K562 (cell line): ENCODE measurements at regions not wholly inside any gene's neighbourhood (a gene's known extent, or its start where the extent isn't known, plus 50 kb on each side); places are given as distances from the start of the nearest gene placed in this dataset.

Source experiments
- ATAC-seq: fragments of 200-7000 bp; cut with Tn5 transposase; 3 replicates; pipeline ENCODE4 v1.9.1; 2020; ENCODE audit warnings: moderate library complexity
- BruUV-seq: library from RNA; stranded (reverse); fragments of 400-500 nt; replicated peaks from 2 replicates; lab custom pipeline; 2021; lab: Mats Ljungman, UMichigan
- CTCF ChIA-PET: fragments of 300-600 bp; formaldehyde crosslinking; extraction: SDS; loops from one replicate; lab custom pipeline; 2021; ENCODE audit warnings: low intra/inter-chr PET ratio; lab: Yijun Ruan, JAX
- POLR2A ChIA-PET: fragments of 300-600, 350-650 bp; sonication (Branson Sonifier 250); formaldehyde crosslinking; extraction: SDS; loops from one replicate; lab custom pipeline; 2021; ENCODE audit warnings: antibody characterized with exemption, inconsistent platforms; lab: Yijun Ruan, JAX
- DNase-seq, 4 experiments: peaks; one replicate each; pipeline versions ENCODE4 v3.0.0 to v3.0.0-alpha.2; 2011 to 2018; ENCODE audit warnings: low spot score in 3 of 4, mixed read lengths in 3 of 4; ENCODE audit errors: extremely low read depth in 1 of 4
- FAIRE-seq: peaks from 2 replicates; lab custom pipeline; 2011; peaks lifted over from hg19 to GRCh38; lab: Jason Lieb, UNC
- H2AFZ ChIP-seq: 2 replicates; pipeline ENCODE4 v1.6.0; 2011; ENCODE audit warnings: low read depth, low read length, control low read depth, inconsistent platforms
- H3K27ac ChIP-seq: fragments of 200-600 bp; 3 replicates; pipeline ENCODE4 v1.8.0; 2011; ENCODE audit warnings: low read depth, mild to moderate bottlenecking, control low read depth, inconsistent platforms, low read length, moderate library complexity, mixed read lengths; ENCODE audit errors: extremely low read depth
- H3K27me3 ChIP-seq, 2 experiments: fragments of 300-600 bp in 1 of 2; 2 replicates in 1 of 2; 3 replicates in 1 of 2; pipeline versions ENCODE4 v1.6.0 to v1.8.0; 2011; ENCODE audit warnings: inconsistent platforms in 2 of 2, low read length in 2 of 2, mild to moderate bottlenecking in 1 of 2, mixed read lengths in 1 of 2, moderate library complexity in 1 of 2; ENCODE audit not compliant: control insufficient read depth in 2 of 2, insufficient read depth in 2 of 2
- H3K36me3 ChIP-seq: fragments of 300-600 bp; 3 replicates; pipeline ENCODE4 v1.8.0; 2011; ENCODE audit warnings: mild to moderate bottlenecking, low read length, inconsistent platforms; ENCODE audit not compliant: control insufficient read depth, insufficient read depth
- H3K4me1 ChIP-seq, 2 experiments: fragments of 200-600 bp in 1 of 2; replicated peaks in 1 of 2; 2 replicates in 1 of 2; 3 replicates in 1 of 2; pipeline versions ENCODE4 v1.5.1 to v1.8.0; 2011; ENCODE audit warnings: inconsistent platforms in 2 of 2, low read length in 2 of 2, mild to moderate bottlenecking in 1 of 2, mixed read lengths in 1 of 2, moderate library complexity in 1 of 2; ENCODE audit not compliant: control insufficient read depth in 2 of 2, insufficient read depth in 2 of 2
- H3K4me2 ChIP-seq: 2 replicates; pipeline ENCODE4 v1.6.1; 2011; ENCODE audit warnings: low read length, control low read depth, inconsistent platforms, mixed read lengths; ENCODE audit not compliant: insufficient read depth
- H3K4me3 ChIP-seq: fragments of 200-600 bp; sonication (generic), shearing (Covaris generic); 2 replicates; pipeline ENCODE4 v1.5.1; 2016; ENCODE audit warnings: control low read depth, inconsistent platforms
- H3K79me2 ChIP-seq: fragments of 200-600 bp; 3 replicates; pipeline ENCODE4 v1.8.0; 2011; ENCODE audit warnings: low read length, inconsistent platforms; ENCODE audit not compliant: control insufficient read depth, insufficient read depth
- H3K9ac ChIP-seq, 2 experiments: 2 replicates each; pipeline versions ENCODE4 v1.6.0 to v1.6.1; 2011; ENCODE audit warnings: low read depth in 2 of 2, low read length in 2 of 2, control low read depth in 1 of 2, inconsistent platforms in 1 of 2, mild to moderate bottlenecking in 1 of 2, mixed read lengths in 1 of 2; ENCODE audit not compliant: insufficient read depth in 1 of 2
- H3K9me1 ChIP-seq: one replicate; pipeline ENCODE4 v1.6.0; 2011; ENCODE audit warnings: inconsistent platforms, mild to moderate bottlenecking, low read length, moderate library complexity; ENCODE audit not compliant: control insufficient read depth, insufficient read depth
- H3K9me3 ChIP-seq: replicated peaks from 2 replicates; pipeline ENCODE4 v1.5.1; 2011; ENCODE audit warnings: low read depth, low read length, inconsistent platforms; ENCODE audit not compliant: control insufficient read depth, insufficient read depth
- H4K20me1 ChIP-seq: replicated peaks from 2 replicates; pipeline ENCODE4 v1.6.1; 2011; ENCODE audit warnings: low read length, inconsistent platforms, mixed read lengths; ENCODE audit not compliant: control insufficient read depth, insufficient read depth
- CTCF ChIP-seq, 3 experiments: IDR thresholded peaks in 2 of 3; conservative IDR thresholded peaks in 1 of 3; 2 replicates each; pipeline ENCODE4 v1.5.1; 2011 to 2012; ENCODE audit warnings: low read length in 3 of 3, mild to moderate bottlenecking in 3 of 3, control low read depth in 2 of 3, improper control_type of control experiment in 1 of 3, inconsistent platforms in 1 of 3, low read depth in 1 of 3, mixed read lengths in 1 of 3, moderate library complexity in 1 of 3; ENCODE audit not compliant: insufficient read depth in 2 of 3
- E2F3 ChIP-seq: fragments of 250-450 bp; sonication (Bioruptor Pico); IDR thresholded peaks from 2 replicates; pipeline ENCODE4 v1.4.0; 2020; ENCODE audit warnings: mild to moderate bottlenecking
- ELK1 ChIP-seq: sonication (generic); formaldehyde crosslinking; IDR thresholded peaks from 2 replicates; pipeline ENCODE4 v1.8.1; 2022; ENCODE audit warnings: missing genetic modification reagents
- GATA2 ChIP-seq: sonication (generic); formaldehyde crosslinking; IDR thresholded peaks from 2 replicates; pipeline ENCODE4 v1.4.0; 2020; ENCODE audit warnings: mild to moderate bottlenecking, missing genetic modification reagents
- HDGF ChIP-seq: fragments of 450-650 bp; IDR thresholded peaks from 2 replicates; pipeline ENCODE4 v1.6.1; 2016
- POU5F1 ChIP-seq: fragments of 150-350 bp; IDR thresholded peaks from 2 replicates; pipeline ENCODE4 v1.6.1; 2014; ENCODE audit warnings: borderline replicate concordance, low read length, low read depth, mild to moderate bottlenecking; ENCODE audit not compliant: partially characterized antibody
- WGBS: fragments of 100-300 bp; shearing (Covaris generic); methylation state at CpG from one replicate; pipeline ENCODE4 v1.1.6; 2016; ENCODE audit warnings: low coverage, mixed read lengths; ENCODE audit not compliant: insufficient coverage; ENCODE audit errors: missing lambda C conversion rate; 5-methylcytosine and 5-hydroxymethylcytosine counted together
- in situ Hi-C: fragments of 300-500 bp; cut with MboI; formaldehyde crosslinking; loops from 4 replicates; pipeline ENCODE4 v1.15.0; 2018; ENCODE audit warnings: inconsistent platforms, mixed read lengths
- intact Hi-C: fragments of 100-400 bp; cut with micrococcal nuclease; formaldehyde crosslinking; loops from 2 replicates; pipeline ENCODE4 v1.14.2; 2022

- H3K9me1 ChIP-seq = no peaks in the 10 kb centered on the region
- H4K20me1 ChIP-seq = peaks cover 7% of the 10 kb centered on the region
- ChIA-PET CTCF (no interaction called here), POLR2A (no interaction called here)
- TF ChIP-seq E2F3 (CRISPR knock-in tag) = no peak
- TF ChIP-seq ELK1 (CRISPR knock-in tag) = no peak
- no peak for TF ChIP-seq HDGF
- peaks cover 8 to 17% of the 10 kb centered on the region in 2 experiments for H3K27me3 ChIP-seq
- WGBS = 0% methylated on average over 3 of the region's 3 CpGs
- intact Hi-C loops = no loop called here
- H3K79me2 ChIP-seq = no peaks in the 10 kb centered on the region
- no peak overlapping the region for H3K27ac ChIP-seq
- no peak overlapping the region for H3K9ac ChIP-seq
- H3K4me3 ChIP-seq = no peak overlapping the region
- in situ Hi-C loops = no loop called here
- H3K4me2 ChIP-seq = no peak overlapping the region
- no peak for FAIRE-seq
- H3K36me3 ChIP-seq = no peaks in the 10 kb centered on the region
- H3K4me1 ChIP-seq = no peaks in the 10 kb centered on the region
- no peak overlapping the region for H2AFZ ChIP-seq
- BruUV-seq = no TSS peak
- no peaks in the 10 kb centered on the region for H3K9me3 ChIP-seq
- no peak for DNase-seq
- no peak for ATAC-seq
Observed at GRCh38 chr1:36613721-36614120, 131.0 kb upstream of the CSF3R start.

GRCh38 chr1:36612881-36613280, 130.2 kb upstream of the CSF3R start:
- ATAC-seq (peak; percentile 47; the same call in 2 of the 3 replicates), FAIRE-seq (no peak)
- CTCF ChIA-PET = no interaction called here
- no peak overlapping the region for H3K27ac ChIP-seq
- H3K36me3 ChIP-seq = no peaks in the 10 kb centered on the region
- H3K4me3 ChIP-seq = no peak overlapping the region
- no peaks in the 10 kb centered on the region for H3K9me1 ChIP-seq
- no peaks in the 10 kb centered on the region for H3K79me2 ChIP-seq
- H3K9me3 ChIP-seq = no peaks in the 10 kb centered on the region
- intact Hi-C loops = no loop called here
- H2AFZ ChIP-seq = no peak overlapping the region
- H3K4me2 ChIP-seq = no peak overlapping the region
- peaks cover 7% of the 10 kb centered on the region for H4K20me1 ChIP-seq
- BruUV-seq = no TSS peak
- H3K27me3 ChIP-seq = peaks cover 4 to 17% of the 10 kb centered on the region in 2 experiments; a peak in 4 of 5 replicates
- no peak for TF ChIP-seq GATA2 (CRISPR knock-in tag)
- TF ChIP-seq POU5F1 = no peak
- TF ChIP-seq CTCF (IDR thresholded peaks at IDR 0.05 in 2 of 3, conservative IDR thresholded peaks at IDR 0.05 in 1 of 3; ENCODE audit: insufficient read depth in 2 of 3, low read depth in 1 of 3, low read length in 3 of 3) = peak in 2 of 3 experiments; percentile 13 to 33; a peak in 2 of 6 replicates
- TF ChIP-seq, all 486 proteins: peak for 1
- in situ Hi-C loops = no loop called here
- Histone ChIP-seq H3K4me1 (no peaks in the 10 kb centered on the region), H3K9ac (no peak overlapping the region)
- no peak for DNase-seq
- POLR2A ChIA-PET = no interaction called here
- WGBS = 0% methylated on average over 8 of the region's 8 CpGs
